HEK293 (cell line): ENCODE measurements at regions not wholly inside any gene's neighbourhood (a gene's known extent, or its start where the extent isn't known, plus 50 kb on each side); places are given as distances from the start of the nearest gene placed in this dataset.

ENCODE experiments used
- CTCF ChIA-PET: fragments of 350-600 bp; formaldehyde crosslinking; extraction: SDS; loops from one replicate; lab custom pipeline; 2021; ENCODE audit warnings: antibody characterized with exemption; lab: Yijun Ruan, JAX
- POLR2A ChIA-PET: fragments of 300-600 bp; formaldehyde crosslinking; extraction: SDS; loops from one replicate; lab custom pipeline; 2020; ENCODE audit warnings: antibody characterized with exemption, inconsistent platforms; lab: Yijun Ruan, JAX
- H3K27ac ChIP-seq: fragments of 200-500 bp; sonication (Bioruptor generic); 2 replicates; pipeline ENCODE4 v1.5.1; 2014; ENCODE audit warnings: low read depth, low read length, control low read depth, inconsistent platforms; ENCODE audit errors: extremely low read depth
- H3K36me3 ChIP-seq, 2 experiments: fragments of 200-500 bp in 1 of 2; sonication (Bioruptor generic) in 1 of 2; 1 replicate in 1 of 2; 2 replicates in 1 of 2; pipeline ENCODE4 v1.5.1; 2014 to 2017; ENCODE audit warnings: inconsistent platforms in 2 of 2, low read length in 2 of 2; ENCODE audit not compliant: control insufficient read depth in 2 of 2, insufficient read depth in 1 of 2
- H3K4me1 ChIP-seq: fragments of 200-500 bp; sonication (Bioruptor generic); 2 replicates; pipeline ENCODE4 v1.5.1; 2014; ENCODE audit warnings: mild to moderate bottlenecking, low read length, inconsistent platforms; ENCODE audit not compliant: control insufficient read depth, insufficient read depth
- H3K4me3 ChIP-seq: 2 replicates; pipeline ENCODE4 v1.5.1; 2011; ENCODE audit warnings: low read depth, mild to moderate bottlenecking, control low read depth, low read length, moderate library complexity
- H3K9me3 ChIP-seq: fragments of 200-500 bp; sonication (Bioruptor generic); 2 replicates; pipeline ENCODE4 v1.5.1; 2014; ENCODE audit warnings: low read depth, low read length, inconsistent platforms; ENCODE audit not compliant: control insufficient read depth, insufficient read depth
- ELK4 ChIP-seq: IDR thresholded peaks from 2 replicates; pipeline ENCODE4 v1.6.1; 2011; ENCODE audit warnings: mild to moderate bottlenecking, low read depth, low read length, borderline replicate concordance
- FEZF1 ChIP-seq: fragments of 450-650 bp; formaldehyde crosslinking; IDR thresholded peaks from 2 replicates; pipeline ENCODE4 v1.5.1; 2016; ENCODE audit warnings: missing biosample characterization, missing genetic modification characterization
- HIC1 ChIP-seq: fragments of 450-650 bp; formaldehyde crosslinking; IDR thresholded peaks from 2 replicates; pipeline ENCODE4 v1.5.1; 2016; ENCODE audit warnings: missing biosample characterization, missing genetic modification characterization
- TCF7L2 ChIP-seq: IDR thresholded peaks from 2 replicates; pipeline ENCODE4 v1.6.1; 2011; ENCODE audit warnings: low read depth, mild to moderate bottlenecking, inconsistent platforms, low read length, moderate library complexity, borderline replicate concordance
- TRIM28 ChIP-seq: IDR thresholded peaks from 2 replicates; pipeline ENCODE4 v1.6.1; 2011; ENCODE audit warnings: low read length, control low read depth, borderline replicate concordance
- ZBTB17 ChIP-seq: fragments of 450-650 bp; formaldehyde crosslinking; IDR thresholded peaks from 2 replicates; pipeline ENCODE4 v1.5.1; 2016; ENCODE audit warnings: missing biosample characterization, missing genetic modification characterization
- ZBTB26 ChIP-seq: fragments of 450-650 bp; formaldehyde crosslinking; optimal IDR thresholded peaks from 2 replicates; pipeline ENCODE3; 2016; ENCODE audit warnings: missing biosample characterization, mild to moderate bottlenecking, missing genetic modification characterization
- ZNF155 ChIP-seq: fragments of 450-650 bp; formaldehyde crosslinking; IDR thresholded peaks from 2 replicates; pipeline ENCODE4 v1.5.1; 2016; ENCODE audit warnings: missing biosample characterization, missing genetic modification characterization
- ZNF202 ChIP-seq: fragments of 450-650 bp; formaldehyde crosslinking; IDR thresholded peaks from 2 replicates; pipeline ENCODE4 v1.5.1; 2016; ENCODE audit warnings: missing biosample characterization, missing genetic modification characterization, borderline replicate concordance
- ZNF292 ChIP-seq: fragments of 450-650 bp; formaldehyde crosslinking; IDR thresholded peaks from 2 replicates; pipeline ENCODE4 v1.5.1; 2016; ENCODE audit warnings: low read depth, missing biosample characterization, missing genetic modification characterization, borderline replicate concordance
- ZNF354C ChIP-seq: fragments of 450-650 bp; formaldehyde crosslinking; IDR thresholded peaks from 2 replicates; pipeline ENCODE4 v1.5.1; 2016; ENCODE audit warnings: missing biosample characterization, missing genetic modification characterization, low read depth, borderline replicate concordance
- ZNF394 ChIP-seq: fragments of 450-650 bp; formaldehyde crosslinking; IDR thresholded peaks from 2 replicates; pipeline ENCODE4 v1.5.1; 2016; ENCODE audit warnings: missing biosample characterization, missing genetic modification characterization, mild to moderate bottlenecking, moderate library complexity, borderline replicate concordance
- ZNF449 ChIP-seq: fragments of 450-650 bp; formaldehyde crosslinking; IDR thresholded peaks from 2 replicates; pipeline ENCODE4 v1.5.1; 2017; ENCODE audit warnings: missing biosample characterization, mild to moderate bottlenecking, missing genetic modification characterization, moderate library complexity
- ZNF501 ChIP-seq: fragments of 450-650 bp; formaldehyde crosslinking; IDR thresholded peaks from 2 replicates; pipeline ENCODE4 v1.5.1; 2016; ENCODE audit warnings: missing biosample characterization, missing genetic modification characterization
- ZNF544 ChIP-seq: fragments of 450-650 bp; formaldehyde crosslinking; IDR thresholded peaks from 2 replicates; pipeline ENCODE4 v1.5.0; 2017; ENCODE audit warnings: missing biosample characterization, missing genetic modification characterization
- ZNF571 ChIP-seq: fragments of 450-650 bp; formaldehyde crosslinking; IDR thresholded peaks from 2 replicates; pipeline ENCODE4 v1.5.0; 2017; ENCODE audit warnings: missing biosample characterization, missing genetic modification characterization
- ZNF639 ChIP-seq: fragments of 450-650 bp; formaldehyde crosslinking; IDR thresholded peaks from 2 replicates; pipeline ENCODE4 v1.5.1; 2016; ENCODE audit warnings: missing biosample characterization, missing genetic modification characterization
- ZNF654 ChIP-seq: fragments of 450-650 bp; formaldehyde crosslinking; IDR thresholded peaks from 2 replicates; pipeline ENCODE4 v1.5.1; 2016; ENCODE audit warnings: low read depth, missing biosample characterization, missing genetic modification characterization
- ZNF660 ChIP-seq: fragments of 450-650 bp; IDR thresholded peaks from 2 replicates; pipeline ENCODE4 v1.5.1; 2018; ENCODE audit warnings: missing biosample characterization, mild to moderate bottlenecking, missing genetic modification characterization
- ZNF707 ChIP-seq: fragments of 450-650 bp; formaldehyde crosslinking; IDR thresholded peaks from 2 replicates; pipeline ENCODE4 v1.5.1; 2016; ENCODE audit warnings: missing biosample characterization, missing genetic modification characterization
- ZNF747 ChIP-seq: fragments of 450-650 bp; formaldehyde crosslinking; IDR thresholded peaks from 2 replicates; pipeline ENCODE4 v1.5.1; 2016; ENCODE audit warnings: missing biosample characterization, missing genetic modification characterization
- TF ChIP-seq, protein P1 (sequence below): fragments of 450-650 bp; formaldehyde crosslinking; IDR thresholded peaks from 2 replicates; pipeline ENCODE4; 2016; ENCODE audit warnings: missing biosample characterization, missing genetic modification characterization

GRCh38 chr1:104665300-104665699, 915.6 kb downstream of the AMY1C start:
- TF ChIP-seq ZNF202 (tag by site-specific recombination) (no peak), ZNF155 (tag by site-specific recombination) (no peak), ZNF654 (tag by site-specific recombination) (no peak), ZNF394 (tag by site-specific recombination) (no peak), ZNF660 (tag by site-specific recombination) (no peak), ZBTB26 (no peak)
- no peaks in the 10 kb centered on the region for H3K4me1 ChIP-seq
- POLR2A ChIA-PET = no interaction called here
- no peak overlapping the region for H3K4me3 ChIP-seq
- no peaks in the 10 kb centered on the region for H3K36me3 ChIP-seq
- no peak overlapping the region for H3K27ac ChIP-seq
- CTCF ChIA-PET = no interaction called here
- no peaks in the 10 kb centered on the region for H3K9me3 ChIP-seq

DNA sequence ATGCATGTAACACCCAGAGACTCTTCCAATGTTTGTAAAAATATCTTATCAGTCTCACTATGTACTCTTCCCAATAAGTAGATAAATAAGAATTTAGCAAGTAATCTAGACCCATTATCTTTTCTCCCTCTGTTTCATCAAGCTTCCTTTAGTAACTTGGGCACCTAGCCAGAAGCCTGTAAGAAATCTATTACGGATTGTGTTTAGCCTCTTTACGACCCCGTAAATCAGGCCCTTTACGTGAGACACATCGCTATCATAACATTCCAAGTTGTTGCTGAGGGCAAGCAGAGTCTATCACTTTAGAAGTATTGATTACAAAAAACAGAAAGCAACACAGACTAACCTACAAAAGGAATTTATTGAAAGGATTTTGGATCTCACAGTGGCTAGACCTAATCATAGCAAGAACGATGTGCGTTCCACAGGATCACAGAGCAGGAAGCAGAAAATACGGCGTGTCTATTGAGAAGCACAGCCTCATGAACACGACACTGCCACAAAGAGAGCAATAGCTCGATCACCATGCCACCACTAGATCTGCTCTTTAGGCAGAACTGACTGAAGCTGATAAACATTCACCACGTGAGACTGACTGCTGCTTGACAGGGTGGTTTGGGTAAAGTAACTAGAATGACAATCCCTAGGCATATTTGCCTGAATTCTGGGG, 922.1 kb downstream of the AMY1C start:
- H3K9me3 ChIP-seq = no peaks in the 10 kb centered on the region
- H3K36me3 ChIP-seq = no peaks in the 10 kb centered on the region
- no peaks in the 10 kb centered on the region for H3K4me1 ChIP-seq
- H3K27ac ChIP-seq = no peak overlapping the region
- no peak overlapping the region for H3K4me3 ChIP-seq
- ChIA-PET CTCF (no interaction called here), POLR2A (no interaction called here)
- TF ChIP-seq ZNF292 (tag by site-specific recombination) (no peak), HIC1 (tag by site-specific recombination) (no peak), ZNF544 (no peak), ZNF449 (tag by site-specific recombination) (no peak), ZBTB17 (tag by site-specific recombination) (peak; percentile 97), ZNF202 (tag by site-specific recombination) (no peak), TRIM28 (peak; percentile 95), ZNF639 (tag by site-specific recombination) (no peak), ZNF501 (tag by site-specific recombination) (no peak), TCF7L2 (peak; percentile 41; the same call in 1 of the 2 replicates), FEZF1 (tag by site-specific recombination) (peak; percentile 58), ZNF571 (tag by site-specific recombination) (no peak), ELK4 (no peak), ZNF707 (tag by site-specific recombination) (no peak), ZNF354C (no peak), ZNF747 (tag by site-specific recombination) (no peak)
- TF ChIP-seq, protein P1, sequence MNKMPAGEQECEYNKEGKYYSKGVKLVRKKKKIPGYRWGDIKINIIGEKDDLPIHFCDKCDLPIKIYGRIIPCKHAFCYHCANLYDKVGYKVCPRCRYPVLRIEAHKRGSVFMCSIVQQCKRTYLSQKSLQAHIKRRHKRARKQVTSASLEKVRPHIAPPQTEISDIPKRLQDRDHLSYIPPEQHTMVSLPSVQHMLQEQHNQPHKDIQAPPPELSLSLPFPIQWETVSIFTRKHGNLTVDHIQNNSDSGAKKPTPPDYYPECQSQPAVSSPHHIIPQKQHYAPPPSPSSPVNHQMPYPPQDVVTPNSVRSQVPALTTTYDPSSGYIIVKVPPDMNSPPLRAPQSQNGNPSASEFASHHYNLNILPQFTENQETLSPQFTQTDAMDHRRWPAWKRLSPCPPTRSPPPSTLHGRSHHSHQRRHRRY (tag by site-specific recombination) = no peak
